GM18873 (cell line): ENCODE measurements at regions not wholly inside any gene's neighbourhood (a gene's known extent, or its start where the extent isn't known, plus 50 kb on each side); places are given as distances from the start of the nearest gene placed in this dataset.
"Not testable (repeated sequence)": the region's sequence is repeated elsewhere in the genome, so short reads cannot be mapped to it uniquely, and the experiment has no call there.

Experiments used
- ATAC-seq: cut with Tn5 transposase; IDR thresholded peaks from one replicate; pipeline ENCODE4 v1.9.1; 2021; ENCODE audit warnings: mild to moderate bottlenecking, moderate library complexity, moderate number of reproducible peaks; ENCODE audit not compliant: unreplicated experiment, low FRiP score

GRCh38 chrX:117843749-117844148 lies 272.9 kb downstream of the KLHL13 start:
- no peak for ATAC-seq

DNA sequence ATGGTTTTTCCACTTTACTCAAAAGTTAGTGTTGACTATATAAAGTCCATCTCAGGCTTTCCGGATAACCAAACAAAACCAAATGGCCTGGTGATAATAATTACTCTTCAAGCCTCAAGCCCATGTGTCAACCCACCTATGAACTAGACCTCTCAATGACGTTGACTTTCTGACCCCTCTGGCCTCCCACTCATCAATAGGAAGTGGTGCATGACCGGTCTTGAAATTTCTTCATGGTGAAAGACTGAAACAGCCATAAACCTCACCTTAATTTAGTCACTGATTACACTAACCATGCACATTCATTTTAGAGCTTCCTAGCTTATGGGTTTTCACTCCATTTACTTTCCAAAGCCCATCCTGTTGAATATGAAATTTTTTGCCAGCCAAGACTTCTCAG lies 276.0 kb downstream of the KLHL13 start:
- ATAC-seq: no peak

DNA sequence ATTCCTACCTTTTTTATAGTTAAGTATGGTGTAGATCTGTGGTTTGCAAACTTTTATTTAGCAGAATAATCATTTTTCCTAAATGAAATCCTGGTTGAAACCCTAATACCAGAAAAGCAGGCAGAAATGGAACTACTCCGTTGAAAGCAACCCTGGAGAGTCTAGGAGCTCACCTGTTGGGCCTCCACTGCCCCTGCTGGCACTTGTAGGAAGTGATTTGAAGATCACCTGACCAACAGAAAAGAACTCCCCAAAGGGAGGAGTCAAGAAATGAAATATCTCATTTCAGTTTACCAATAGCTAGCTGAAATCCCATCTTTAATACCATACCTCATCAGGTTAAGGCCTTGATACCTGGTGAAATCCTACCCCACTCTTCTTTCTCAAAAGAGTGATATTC lies 277.1 kb downstream of the KLHL13 start:
- no peak for ATAC-seq

DNA sequence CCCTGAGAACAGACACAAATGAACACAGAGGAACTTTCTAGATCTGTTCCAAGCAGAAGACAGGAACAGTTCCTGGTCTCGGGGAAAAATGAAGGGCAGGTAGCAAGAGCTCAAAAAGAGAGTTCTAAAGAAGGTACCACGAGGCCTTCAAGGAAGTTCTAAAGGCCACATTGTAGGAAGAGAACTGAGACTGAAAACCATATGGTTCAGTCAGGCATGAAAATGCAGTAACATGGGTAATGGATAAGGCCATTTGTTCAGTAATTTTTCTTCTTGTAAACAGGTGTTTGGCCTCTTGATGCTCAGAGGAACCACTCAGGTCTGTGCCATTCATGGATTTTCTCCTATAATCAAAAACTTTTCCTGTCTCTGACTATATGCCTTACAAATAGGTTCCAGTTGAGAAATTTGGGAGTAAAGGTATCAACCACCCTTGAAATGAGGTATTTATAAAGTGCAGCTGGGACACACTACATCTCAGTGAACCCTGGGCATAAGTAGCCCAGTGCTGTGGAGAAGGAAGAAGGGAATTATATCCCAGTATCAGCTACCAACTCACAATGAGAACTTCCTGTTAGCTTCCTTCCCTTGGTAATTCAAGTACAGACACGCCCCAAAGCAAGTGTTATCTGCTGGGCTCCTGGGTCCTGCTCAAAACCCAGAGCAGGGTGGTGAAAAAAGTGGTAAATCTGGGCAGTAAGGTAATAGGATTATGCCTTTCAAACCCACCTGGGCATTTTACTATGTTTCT lies 277.9 kb downstream of the KLHL13 start:
- no peak for ATAC-seq

DNA sequence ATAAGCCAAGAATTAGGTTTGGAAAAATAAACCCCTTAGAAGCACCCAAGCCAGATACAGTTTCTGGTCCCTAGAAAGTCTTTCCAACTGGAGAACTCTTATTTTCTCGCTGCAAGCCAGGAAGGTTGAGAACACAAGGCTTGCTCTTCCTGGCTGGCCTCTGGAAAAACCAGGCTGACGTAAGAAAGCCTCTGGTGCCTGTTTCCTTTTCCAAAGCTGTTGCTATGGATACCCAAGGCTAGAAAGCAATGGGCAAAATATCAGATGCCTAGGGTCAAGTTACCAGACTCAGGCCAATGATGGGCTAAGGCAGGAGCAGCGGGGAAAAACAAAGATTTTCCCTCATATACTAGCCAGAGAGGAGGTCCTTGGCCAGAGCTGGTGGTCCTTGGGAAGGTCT lies 281.6 kb downstream of the KLHL13 start:
- ATAC-seq: no peak

- ATAC-seq: no peak
Measured at GRCh38 chrX:117834076-117834475, 282.5 kb downstream of the KLHL13 start.

DNA sequence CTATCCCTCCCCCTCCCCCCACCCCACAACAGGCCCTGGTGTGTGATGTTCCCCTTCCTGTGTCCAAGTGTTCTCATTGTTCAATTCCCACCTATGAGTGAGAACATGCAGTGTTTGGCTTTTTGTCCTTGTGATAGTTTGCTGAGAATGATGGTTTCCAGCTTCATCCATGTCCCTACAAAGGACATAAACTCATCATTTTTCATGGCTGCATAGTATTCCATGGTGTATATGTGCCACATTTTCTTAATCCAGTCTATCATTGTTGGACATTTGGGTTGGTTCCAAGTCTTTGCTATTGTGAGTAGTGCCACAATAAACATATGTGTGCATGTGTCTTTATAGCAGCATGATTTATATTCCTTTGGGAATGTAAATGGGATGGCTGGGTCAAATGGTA lies 295.1 kb downstream of the KLHL13 start:
- not testable (repeated sequence) for ATAC-seq

DNA sequence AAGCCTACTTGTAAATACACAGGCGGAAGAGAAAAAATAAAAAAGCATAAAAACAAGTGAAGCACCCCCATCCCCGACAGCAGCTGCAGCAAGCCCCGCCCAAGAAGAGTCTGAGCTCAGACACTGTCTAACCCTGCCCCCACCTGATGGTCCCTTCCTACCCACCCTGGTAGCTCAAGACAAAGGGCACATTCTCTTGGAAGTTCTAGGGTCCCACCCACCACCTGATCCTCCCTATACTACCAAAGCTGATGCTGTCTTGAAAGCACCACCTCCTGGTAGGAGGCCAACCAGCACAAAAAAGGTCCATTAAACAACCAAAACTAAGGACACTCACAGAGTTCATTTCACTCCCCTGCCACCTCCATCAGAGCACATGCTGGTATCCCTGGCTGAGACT lies 308.2 kb downstream of the KLHL13 start:
- no peak for ATAC-seq

- no peak for ATAC-seq
Measured at GRCh38 chrX:117803463-117803862, 313.1 kb downstream of the KLHL13 start.

DNA sequence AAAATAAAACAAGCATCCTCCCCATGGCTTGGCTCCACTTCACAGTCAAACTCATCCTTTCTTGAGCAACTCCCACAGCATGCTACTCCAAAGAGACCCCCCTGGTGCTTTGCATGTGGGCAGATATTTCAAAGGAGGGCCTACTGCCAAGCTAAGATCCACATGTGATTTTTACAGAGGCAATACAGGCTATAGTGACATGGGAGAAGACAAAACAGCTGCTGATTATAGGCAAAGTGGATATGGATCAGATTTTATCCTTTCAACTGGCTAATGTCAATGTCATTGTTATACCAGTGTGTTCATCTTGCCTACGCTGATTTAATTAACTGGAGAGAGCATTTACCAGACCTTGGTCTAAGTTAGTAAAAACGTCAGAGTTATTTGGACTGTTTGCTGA lies 328.3 kb downstream of the KLHL13 start:
- ATAC-seq: no peak

GRCh38 chrX:117771384-117771783 lies 345.2 kb downstream of the KLHL13 start:
- ATAC-seq: no peak

DNA sequence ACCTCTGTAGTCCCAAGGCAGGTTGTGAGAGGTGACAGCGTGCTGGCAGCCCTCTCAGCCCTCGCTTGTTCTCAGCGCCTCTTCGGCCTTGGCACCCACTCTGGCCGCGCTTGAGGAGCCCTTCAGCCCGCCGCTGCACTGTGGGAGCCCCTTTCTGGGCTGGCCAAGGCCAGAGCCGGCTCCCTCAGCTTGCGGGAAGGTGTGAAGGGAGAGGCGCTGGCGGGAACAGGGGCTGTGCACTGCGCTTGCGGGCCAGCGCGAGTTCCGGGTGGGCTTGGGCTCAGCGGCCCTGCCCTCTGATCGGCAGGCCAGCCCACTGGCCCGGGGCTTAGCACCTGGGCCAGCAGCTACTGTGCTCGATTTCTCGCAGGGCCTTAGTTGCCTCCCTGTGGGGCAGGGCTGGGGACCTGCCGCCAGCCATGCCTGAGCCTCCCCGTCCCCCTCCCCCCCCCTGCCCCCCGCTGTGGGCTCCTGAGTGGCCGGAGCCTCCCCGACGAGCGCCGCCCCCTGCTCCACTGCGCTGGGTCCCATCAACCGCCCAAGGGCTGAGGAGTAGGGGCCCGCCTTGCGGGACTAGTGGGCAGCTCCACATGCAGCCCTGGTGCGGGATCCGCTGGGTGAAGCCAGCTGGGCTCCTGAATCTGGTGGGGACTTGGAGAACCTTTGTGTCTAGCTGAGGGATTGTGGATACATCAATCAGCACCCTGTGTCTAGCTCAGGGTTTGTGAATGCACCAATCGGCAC lies 347.6 kb downstream of the KLHL13 start:
- no peak for ATAC-seq

- no peak for ATAC-seq
Measured at GRCh38 chrX:117765211-117765610, 351.4 kb downstream of the KLHL13 start.

GRCh38 chrX:117752745-117753144 lies 363.9 kb downstream of the KLHL13 start:
- ATAC-seq: peak; percentile 92

DNA sequence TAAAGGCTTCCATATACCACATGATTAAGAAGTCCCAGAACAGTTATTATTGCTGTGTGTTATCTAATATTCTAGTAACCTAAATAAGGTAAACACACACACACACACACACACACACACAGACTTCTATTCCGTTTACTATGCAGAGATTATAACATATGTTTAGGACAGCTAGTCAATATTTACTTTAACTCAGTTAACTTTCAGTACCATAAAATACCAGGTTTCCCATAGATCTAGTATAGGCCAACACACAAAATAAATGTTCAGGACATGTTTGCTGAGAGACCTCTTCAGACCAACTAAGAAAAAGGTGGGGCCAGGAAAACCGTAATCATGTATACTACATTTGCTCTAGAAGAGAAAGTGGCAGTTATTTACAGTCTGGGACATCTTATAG lies 365.5 kb downstream of the KLHL13 start:
- no peak for ATAC-seq

GRCh38 chrX:117744958-117745357 lies 371.7 kb downstream of the KLHL13 start:
- ATAC-seq: no peak

DNA sequence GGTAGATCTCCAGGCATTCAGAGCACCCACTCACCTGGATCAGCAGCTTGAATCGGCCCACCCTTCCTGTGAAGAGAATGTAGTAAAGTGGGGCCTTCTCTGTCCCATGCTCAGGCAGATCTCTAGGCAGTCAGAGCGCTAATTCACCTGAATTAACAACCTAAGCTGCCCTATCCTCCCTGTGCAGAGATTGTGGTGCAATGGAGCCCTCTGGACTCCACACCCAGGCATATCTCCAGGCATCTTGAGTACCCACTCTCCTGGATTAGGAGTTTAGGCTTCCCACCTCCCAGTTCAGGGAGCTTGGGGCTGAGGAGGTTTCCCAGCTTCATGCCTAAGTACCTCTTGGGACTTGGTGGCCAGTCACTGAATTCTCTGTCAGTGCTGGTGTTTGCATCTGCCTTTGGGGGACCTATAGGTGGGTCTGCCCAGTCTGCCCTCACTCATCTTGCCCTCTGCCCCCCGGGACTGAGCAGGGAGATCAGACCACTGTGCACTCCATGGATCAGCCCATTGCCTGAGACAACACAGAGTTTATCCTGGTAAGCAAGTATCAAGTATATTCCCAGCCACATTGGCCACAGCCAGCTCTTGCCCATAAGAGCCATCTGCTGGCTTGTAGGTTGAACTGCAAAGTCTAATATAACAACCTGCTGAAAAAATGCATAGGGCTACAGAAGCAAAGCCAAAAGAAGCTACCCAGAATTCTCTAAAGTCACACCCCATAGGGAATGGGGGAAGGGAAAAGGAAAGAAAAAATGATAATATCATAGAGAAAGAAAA lies 372.9 kb downstream of the KLHL13 start:
- ATAC-seq: no peak

- ATAC-seq: peak; percentile 61
Measured at GRCh38 chrX:117713411-117713810, 403.2 kb downstream of the KLHL13 start.

- ATAC-seq: no peak
Measured at GRCh38 chrX:117711782-117712181, 404.8 kb downstream of the KLHL13 start.

DNA sequence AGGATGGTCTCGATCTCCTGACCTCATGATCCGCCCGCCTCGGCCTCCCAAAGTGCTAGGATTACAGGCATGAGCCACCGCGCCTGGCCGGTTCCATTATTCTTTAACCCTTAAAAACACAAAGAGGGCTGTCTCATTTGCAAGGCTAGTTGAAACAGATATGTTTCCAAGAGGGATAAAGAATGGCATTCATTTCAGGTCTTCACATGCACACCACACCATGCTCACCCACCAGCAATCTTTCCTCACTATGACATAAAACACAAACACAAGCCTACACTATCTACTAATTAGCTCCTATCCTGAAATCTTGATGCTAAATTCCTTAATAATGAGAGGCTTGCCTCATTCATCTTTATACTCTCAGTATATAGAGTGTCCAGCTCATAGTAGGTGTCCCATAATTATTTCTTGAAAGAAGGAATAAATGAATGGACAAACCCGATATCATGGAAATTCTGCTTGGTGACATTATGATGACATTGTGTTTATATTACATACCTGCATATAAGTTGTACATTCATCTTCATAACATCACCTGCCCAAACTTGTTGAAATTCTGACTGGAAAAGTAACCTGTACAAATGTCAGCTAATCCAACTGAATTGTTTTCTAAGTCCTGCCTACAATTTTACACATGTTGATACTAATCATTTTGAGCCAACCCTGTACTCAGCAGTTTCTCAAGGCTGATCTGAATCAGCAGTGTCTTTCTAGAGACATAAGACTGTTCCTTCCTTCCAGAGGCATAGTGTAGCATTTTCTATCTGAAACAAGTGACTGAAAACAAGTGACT lies 408.5 kb downstream of the KLHL13 start:
- ATAC-seq: no peak
